ENCODE measurements at regions not wholly inside any gene's neighbourhood (a gene's known extent, or its start where the extent isn't known, plus 50 kb on each side); places are given as distances from the start of the nearest gene placed in this dataset.

DNA sequence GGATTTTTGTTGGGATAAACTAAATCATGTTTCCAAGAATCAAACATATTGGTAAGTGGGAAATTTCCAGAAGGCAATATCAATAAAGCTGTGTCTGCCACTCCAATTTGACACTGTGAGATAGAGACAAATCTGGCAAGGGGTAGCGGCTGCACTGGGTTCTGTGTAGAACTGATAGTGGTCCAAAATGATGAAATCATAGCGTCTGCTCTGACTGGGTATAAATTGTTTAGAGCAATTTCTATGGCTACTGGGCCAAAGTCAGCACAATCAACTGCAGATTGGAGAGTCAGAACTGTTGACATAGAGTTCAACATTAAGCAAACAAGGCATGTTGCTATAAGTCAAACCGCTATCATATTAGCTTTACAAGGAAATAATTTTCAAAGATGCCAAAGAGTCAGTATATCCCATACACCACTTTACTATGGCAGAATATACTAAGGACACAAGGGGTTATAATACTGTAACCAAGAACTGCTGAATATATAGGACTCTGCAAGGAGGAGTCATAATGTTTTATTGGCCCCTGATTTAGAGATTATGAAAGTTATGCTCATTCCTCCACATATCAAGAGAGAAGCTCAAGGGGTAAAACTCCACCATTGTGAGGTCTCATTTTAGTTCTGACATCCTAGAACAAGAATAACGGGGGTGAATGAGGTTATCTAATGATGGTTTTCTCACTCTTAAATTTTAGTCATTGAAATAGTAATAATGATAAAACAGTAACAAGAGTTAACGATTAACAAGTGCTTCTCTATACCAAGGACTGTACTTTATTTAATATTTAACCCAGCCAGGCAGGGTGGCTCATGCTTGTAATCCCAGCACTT is 309.7 kb upstream of the GADL1 start:
- TF ChIP-seq POLR2A (IDR thresholded peaks at IDR 0.05) (no peak), CTCF (IDR thresholded peaks at IDR 0.05) (no peak)

Measured in body of pancreas (tissue), 4 donors.